ENCODE measurements at regions not wholly inside any gene's neighbourhood (a gene's known extent, or its start where the extent isn't known, plus 50 kb on each side); places are given as distances from the start of the nearest gene placed in this dataset.
"Not testable (repeated sequence)": the region's sequence is repeated elsewhere in the genome, so short reads cannot be mapped to it uniquely, and the experiment has no call there.

- CTCF ChIA-PET (ENCODE audit: low intra/inter-chr PET ratio); H3K9me1 ChIP-seq (ENCODE audit: control insufficient read depth, insufficient read depth, low read length); H3K27ac ChIP-seq (ENCODE audit: extremely low read depth, low read depth, low read length); POLR2A ChIA-PET; H3K9me3 ChIP-seq (replicated peaks; ENCODE audit: control insufficient read depth, insufficient read depth, low read depth, low read length); intact Hi-C loops (cut with micrococcal nuclease); H3K9ac ChIP-seq (ENCODE audit: insufficient read depth in 1 of 2, low read depth in 2 of 2, low read length in 2 of 2); BruUV-seq (replicated peaks); H3K4me3 ChIP-seq; H2AFZ ChIP-seq (ENCODE audit: low read depth, low read length); DNase-seq (ENCODE audit: extremely low read depth in 1 of 4, low spot score in 3 of 4); in situ Hi-C loops (cut with MboI); H3K79me2 ChIP-seq (ENCODE audit: control insufficient read depth, insufficient read depth, low read length); ATAC-seq; H3K4me2 ChIP-seq (ENCODE audit: insufficient read depth, low read length); H4K20me1 ChIP-seq (replicated peaks; ENCODE audit: control insufficient read depth, insufficient read depth, low read length); H3K36me3 ChIP-seq (ENCODE audit: control insufficient read depth, insufficient read depth, low read length); FAIRE-seq; H3K27me3 ChIP-seq (ENCODE audit: control insufficient read depth in 2 of 2, insufficient read depth in 2 of 2, low read length in 2 of 2): not testable (repeated sequence)
- H3K4me1 ChIP-seq (replicated peaks in 1 of 2; ENCODE audit: control insufficient read depth in 2 of 2, insufficient read depth in 2 of 2, low read length in 2 of 2), result peaks cover 0 to 10% of the 10 kb centered on the region in 2 experiments; a peak in 2 of 5 replicates
- WGBS (ENCODE audit: insufficient coverage, low coverage, missing lambda C conversion rate), result 0% methylated on average over 3 of the region's 3 CpGs
These were observed 138.8 kb upstream of the ZNF469 start for GRCh38 chr16:88243921-88244320.

DNA sequence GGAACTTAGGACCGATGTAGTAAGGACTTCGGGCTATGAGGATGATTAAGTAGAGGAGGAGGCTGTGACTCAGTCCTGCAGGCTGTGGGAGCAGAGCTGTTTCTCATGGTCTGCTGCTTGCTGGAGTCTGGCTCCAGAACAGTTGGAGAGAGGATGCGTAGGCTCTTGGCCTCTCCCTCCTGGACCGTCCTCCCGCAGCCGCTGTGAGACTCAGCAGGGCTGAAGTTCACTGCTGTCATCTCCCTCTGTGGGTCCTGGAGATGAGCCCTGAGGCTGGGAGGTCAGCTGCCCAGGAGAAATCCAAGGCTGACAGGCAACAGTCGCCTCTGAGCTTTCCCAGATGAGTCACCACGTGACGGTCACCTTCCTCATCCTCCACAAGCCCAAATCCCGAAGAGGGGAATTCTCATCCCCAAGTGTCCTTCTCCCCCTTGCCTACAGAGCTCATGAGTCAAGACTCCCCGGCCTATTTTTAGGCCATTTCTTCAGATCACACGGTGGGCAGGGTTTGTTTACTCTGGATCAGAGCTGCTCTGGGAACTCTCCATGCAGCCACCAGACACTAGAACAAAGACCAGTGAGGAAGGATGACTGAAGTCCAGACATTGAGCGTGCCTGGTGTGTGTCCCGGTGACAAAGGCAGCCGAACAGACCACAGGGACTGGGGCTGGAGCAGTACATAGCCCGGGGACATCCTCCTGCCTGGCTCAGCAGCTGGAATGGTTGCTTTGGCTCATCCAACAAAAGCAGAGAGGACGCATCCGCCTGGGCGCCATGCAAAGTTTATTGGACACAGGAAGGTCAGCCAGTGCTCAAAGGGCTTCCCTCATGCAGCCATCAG lies 137.3 kb upstream of the ZNF469 start:
- ATAC-seq; H3K4me2 ChIP-seq (ENCODE audit: insufficient read depth, low read length); H3K9me3 ChIP-seq (replicated peaks; ENCODE audit: control insufficient read depth, insufficient read depth, low read depth, low read length); POLR2A ChIA-PET; H4K20me1 ChIP-seq (replicated peaks; ENCODE audit: control insufficient read depth, insufficient read depth, low read length); H3K36me3 ChIP-seq (ENCODE audit: control insufficient read depth, insufficient read depth, low read length); intact Hi-C loops (cut with micrococcal nuclease); H3K9me1 ChIP-seq (ENCODE audit: control insufficient read depth, insufficient read depth, low read length); H2AFZ ChIP-seq (ENCODE audit: low read depth, low read length); H3K9ac ChIP-seq (ENCODE audit: insufficient read depth in 1 of 2, low read depth in 2 of 2, low read length in 2 of 2); FAIRE-seq; H3K79me2 ChIP-seq (ENCODE audit: control insufficient read depth, insufficient read depth, low read length); in situ Hi-C loops (cut with MboI); BruUV-seq (replicated peaks); H3K4me3 ChIP-seq; H3K27me3 ChIP-seq (ENCODE audit: control insufficient read depth in 2 of 2, insufficient read depth in 2 of 2, low read length in 2 of 2); CTCF ChIA-PET (ENCODE audit: low intra/inter-chr PET ratio); H3K27ac ChIP-seq (ENCODE audit: extremely low read depth, low read depth, low read length); DNase-seq (ENCODE audit: extremely low read depth in 1 of 4, low spot score in 3 of 4); TF ChIP-seq ATF3 (CRISPR knock-in tag; conservative IDR thresholded peaks at IDR 0.05): not testable (repeated sequence)
- H3K4me1 ChIP-seq (replicated peaks in 1 of 2; ENCODE audit: control insufficient read depth in 2 of 2, insufficient read depth in 2 of 2, low read length in 2 of 2), result peaks cover 0 to 10% of the 10 kb centered on the region in 2 experiments; a peak in 2 of 5 replicates
- TF ChIP-seq ATF3 (IDR thresholded peaks at IDR 0.05), result peak; percentile 20; the same call in 1 of the 2 replicates
- WGBS (ENCODE audit: insufficient coverage, low coverage, missing lambda C conversion rate), result 8% methylated on average over 12 of the region's 19 CpGs

Data from K562 (cell line).